Activated T-cell treated with anti-CD3 and anti-CD28 coated beads for 48 hours (primary cell): ENCODE measurements at regions not wholly inside any gene's neighbourhood (a gene's known extent, or its start where the extent isn't known, plus 50 kb on each side); places are given as distances from the start of the nearest gene placed in this dataset.

Experiments
- DNase-seq: peaks from one replicate; pipeline ENCODE4 v3.0.0-alpha.2; 2020; ENCODE audit warnings: low read depth

GRCh38 chr14:54129850-54130640 is 173.4 kb upstream of the BMP4 start:
- DNase-seq, result no peak

- DNase-seq, result no peak
These were observed 175.9 kb upstream of the BMP4 start for GRCh38 chr14:54132496-54132895.

GRCh38 chr14:54133896-54134295 is 177.3 kb upstream of the BMP4 start:
- no peak for DNase-seq

- no peak for DNase-seq
These were observed 179.2 kb upstream of the BMP4 start for GRCh38 chr14:54135804-54136280.

- DNase-seq, result no peak
These were observed 180.4 kb upstream of the BMP4 start for GRCh38 chr14:54136894-54137613.

GRCh38 chr14:54137614-54137961 is 181.0 kb upstream of the BMP4 start:
- no peak for DNase-seq

- DNase-seq, result no peak
These were observed 181.4 kb upstream of the BMP4 start for GRCh38 chr14:54138024-54138353.

GRCh38 chr14:54138354-54139038 is 181.9 kb upstream of the BMP4 start:
- DNase-seq, result no peak

GRCh38 chr14:54140551-54140950 is 183.9 kb upstream of the BMP4 start:
- DNase-seq, result no peak

- DNase-seq, result no peak
These were observed 190.0 kb upstream of the BMP4 start for GRCh38 chr14:54146601-54147000.

- no peak for DNase-seq
These were observed 190.7 kb upstream of the BMP4 start for GRCh38 chr14:54147282-54147681.

- no peak for DNase-seq
These were observed 191.1 kb upstream of the BMP4 start for GRCh38 chr14:54147758-54148157.

GRCh38 chr14:54148251-54148650 is 191.6 kb upstream of the BMP4 start:
- DNase-seq, result no peak

GRCh38 chr14:54152351-54152750 is 195.7 kb upstream of the BMP4 start:
- no peak for DNase-seq

GRCh38 chr14:54166049-54166950 is 209.7 kb upstream of the BMP4 start:
- no peak for DNase-seq

GRCh38 chr14:54168489-54168888 is 211.9 kb upstream of the BMP4 start:
- DNase-seq, result no peak

- DNase-seq, result no peak
These were observed 212.8 kb upstream of the BMP4 start for GRCh38 chr14:54169254-54169924.

- no peak for DNase-seq
These were observed 213.7 kb upstream of the BMP4 start for GRCh38 chr14:54170301-54170700.

GRCh38 chr14:54172114-54172513 is 215.5 kb upstream of the BMP4 start:
- no peak for DNase-seq

- DNase-seq, result no peak
These were observed 215.9 kb upstream of the BMP4 start for GRCh38 chr14:54172562-54172961.

GRCh38 chr14:54173802-54174201 is 217.2 kb upstream of the BMP4 start:
- no peak for DNase-seq
